ENCODE measurements at regions not wholly inside any gene's neighbourhood (a gene's known extent, or its start where the extent isn't known, plus 50 kb on each side); places are given as distances from the start of the nearest gene placed in this dataset.
"Not testable (repeated sequence)": the region's sequence is repeated elsewhere in the genome, so short reads cannot be mapped to it uniquely, and the experiment has no call there.

DNA sequence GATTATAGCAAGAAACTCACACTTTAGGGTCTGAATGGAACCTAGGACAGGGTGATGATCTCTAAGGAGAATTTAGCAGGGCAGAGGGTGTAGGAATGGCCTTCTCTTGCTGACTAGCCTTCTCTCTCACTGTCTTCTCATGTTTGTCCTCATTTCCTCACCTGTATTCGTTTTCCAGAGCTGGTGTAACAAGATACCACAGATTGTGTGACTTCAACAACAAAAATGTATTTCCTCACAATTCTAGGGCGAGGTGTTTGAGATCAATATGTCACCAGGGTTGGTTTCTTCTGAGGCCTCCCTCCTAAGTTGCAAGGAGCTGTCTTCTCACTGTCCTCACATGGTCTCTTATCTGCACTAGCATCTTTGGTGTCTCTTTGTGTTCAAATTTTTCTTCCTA is 177.9 kb upstream of the C1orf87 start:
- no peaks in the 10 kb centered on the region for H3K27me3 Mint-ChIP-seq (ENCODE audit: low read depth)
- H3K4me1 Mint-ChIP-seq (ENCODE audit: low read depth) = no peaks in the 10 kb centered on the region
- H3K36me3 Mint-ChIP-seq (ENCODE audit: low read depth) = no peaks in the 10 kb centered on the region
- no peak overlapping the region for H3K27ac Mint-ChIP-seq
- no peak overlapping the region for H3K4me3 Mint-ChIP-seq
- H3K9me3 Mint-ChIP-seq = no peaks in the 10 kb centered on the region

DNA sequence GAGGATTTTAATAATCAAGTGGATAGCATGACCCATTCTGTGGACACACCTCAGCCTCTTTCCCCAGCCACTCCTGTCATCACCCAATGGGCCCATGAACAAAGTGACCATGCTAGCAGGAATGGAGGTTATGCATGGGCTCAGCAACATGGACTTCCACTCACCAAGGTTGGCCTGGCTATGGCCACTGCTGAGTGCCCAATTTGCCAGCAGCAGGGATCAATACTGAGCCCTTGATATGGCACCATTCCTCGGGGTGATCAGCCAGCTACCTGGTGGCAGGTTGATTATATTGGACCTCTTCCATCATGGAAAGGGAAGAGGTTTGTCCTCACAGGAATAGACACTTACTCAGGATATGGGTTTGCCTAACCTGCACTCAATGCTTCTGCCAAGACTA is 173.9 kb upstream of the C1orf87 start:
- H3K27me3 Mint-ChIP-seq (ENCODE audit: low read depth); H3K9me3 Mint-ChIP-seq; H3K27ac Mint-ChIP-seq; H3K4me1 Mint-ChIP-seq (ENCODE audit: low read depth); H3K36me3 Mint-ChIP-seq (ENCODE audit: low read depth); H3K4me3 Mint-ChIP-seq: not testable (repeated sequence)

DNA sequence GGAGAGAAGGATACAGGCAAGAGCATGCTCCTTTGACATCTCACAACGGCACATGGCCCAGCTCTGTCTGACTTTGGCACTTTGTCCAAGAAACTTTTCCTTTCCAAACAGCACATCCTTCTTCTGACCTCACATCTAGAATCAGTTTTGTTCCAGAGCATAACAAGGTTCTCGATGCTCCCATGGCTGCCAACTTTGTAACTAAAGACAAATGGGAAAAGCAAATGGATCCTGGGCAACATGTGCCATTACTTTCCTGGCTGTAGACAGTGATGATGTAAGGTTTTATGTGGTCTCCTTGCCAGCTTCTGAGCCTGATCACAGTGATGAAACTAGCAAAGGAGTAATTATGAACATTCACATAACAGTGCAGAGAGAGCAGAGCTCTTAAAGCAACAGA is 171.8 kb upstream of the C1orf87 start:
- H3K36me3 Mint-ChIP-seq (ENCODE audit: low read depth) = no peaks in the 10 kb centered on the region
- H3K9me3 Mint-ChIP-seq = no peaks in the 10 kb centered on the region

DNA sequence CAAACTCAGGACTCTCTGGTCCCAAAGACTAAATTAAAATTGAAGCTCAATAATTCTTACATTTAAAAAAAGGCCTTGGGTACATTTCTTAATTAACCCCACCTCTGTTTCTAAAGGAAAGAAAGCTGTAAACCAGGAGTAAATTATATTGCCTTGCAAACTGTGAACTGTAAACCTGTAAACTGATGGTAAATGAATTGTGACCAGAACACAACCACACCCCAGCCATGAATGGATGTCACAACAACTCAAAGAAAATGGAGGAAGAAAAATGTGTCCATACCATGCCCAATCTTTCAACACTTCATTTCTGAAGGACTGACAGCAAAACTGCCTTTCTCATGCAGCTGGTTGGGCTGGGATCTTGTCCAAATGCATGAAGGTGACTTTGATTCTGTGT is 171.3 kb upstream of the C1orf87 start:
- Mint-ChIP-seq H3K9me3 (no peaks in the 10 kb centered on the region), H3K27ac (no peak overlapping the region), H3K36me3 (ENCODE audit: low read depth) (no peaks in the 10 kb centered on the region), H3K4me3 (no peak overlapping the region), H3K4me1 (ENCODE audit: low read depth) (no peaks in the 10 kb centered on the region), H3K27me3 (ENCODE audit: low read depth) (no peaks in the 10 kb centered on the region)

More for the DNA sequence above, 171.8 kb upstream of the C1orf87 start:
- H3K4me3 Mint-ChIP-seq = no peak overlapping the region
- no peaks in the 10 kb centered on the region for H3K4me1 Mint-ChIP-seq (ENCODE audit: low read depth)
- H3K27ac Mint-ChIP-seq = no peak overlapping the region
- H3K27me3 Mint-ChIP-seq (ENCODE audit: low read depth) = no peaks in the 10 kb centered on the region

DNA sequence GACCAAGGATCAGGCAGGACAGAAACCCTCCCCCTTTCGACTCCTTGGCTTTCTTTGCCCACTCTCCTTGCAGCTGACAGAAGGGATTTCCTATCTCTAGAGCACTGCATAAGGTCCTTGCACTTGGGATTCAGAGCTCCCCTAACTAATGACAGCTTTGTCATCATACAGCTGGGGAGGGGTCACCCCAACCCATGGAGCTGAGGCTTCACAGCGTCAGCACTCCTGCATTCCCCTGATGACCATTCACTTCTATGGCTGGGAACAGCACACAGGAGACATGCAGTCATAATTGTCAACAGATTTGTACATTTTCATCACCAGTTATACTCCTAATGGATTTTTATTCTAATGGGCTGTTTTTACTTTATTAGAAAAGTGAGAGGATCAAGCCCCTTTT is 161.7 kb upstream of the C1orf87 start:
- Mint-ChIP-seq H3K4me3 (no peak overlapping the region), H3K27me3 (ENCODE audit: low read depth) (no peaks in the 10 kb centered on the region), H3K36me3 (ENCODE audit: low read depth) (no peaks in the 10 kb centered on the region), H3K27ac (no peak overlapping the region), H3K9me3 (no peaks in the 10 kb centered on the region), H3K4me1 (ENCODE audit: low read depth) (no peaks in the 10 kb centered on the region)

DNA sequence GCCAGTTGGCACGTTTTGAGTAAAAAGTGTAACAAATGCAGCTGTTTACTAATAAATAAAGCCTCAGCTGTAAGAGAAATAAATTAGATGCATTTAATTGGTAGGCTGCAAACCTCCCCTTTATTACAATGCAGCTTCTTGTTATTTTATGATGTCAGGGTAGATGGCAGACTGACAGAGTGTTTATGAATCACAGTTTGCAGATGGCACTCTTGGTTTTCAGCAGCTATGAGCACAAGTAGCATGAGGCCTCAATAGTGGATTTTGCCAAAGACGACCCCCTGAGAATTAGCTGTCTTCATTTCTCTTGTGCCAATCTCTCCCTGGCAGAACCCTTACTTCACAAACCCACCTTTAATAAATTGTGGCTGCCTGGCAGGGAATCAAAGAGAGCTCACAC is 161.2 kb upstream of the C1orf87 start:
- no peaks in the 10 kb centered on the region for H3K36me3 Mint-ChIP-seq (ENCODE audit: low read depth)
- no peaks in the 10 kb centered on the region for H3K27me3 Mint-ChIP-seq (ENCODE audit: low read depth)
- no peaks in the 10 kb centered on the region for H3K4me1 Mint-ChIP-seq (ENCODE audit: low read depth)
- no peak overlapping the region for H3K27ac Mint-ChIP-seq
- H3K9me3 Mint-ChIP-seq = no peaks in the 10 kb centered on the region
- no peak overlapping the region for H3K4me3 Mint-ChIP-seq

DNA sequence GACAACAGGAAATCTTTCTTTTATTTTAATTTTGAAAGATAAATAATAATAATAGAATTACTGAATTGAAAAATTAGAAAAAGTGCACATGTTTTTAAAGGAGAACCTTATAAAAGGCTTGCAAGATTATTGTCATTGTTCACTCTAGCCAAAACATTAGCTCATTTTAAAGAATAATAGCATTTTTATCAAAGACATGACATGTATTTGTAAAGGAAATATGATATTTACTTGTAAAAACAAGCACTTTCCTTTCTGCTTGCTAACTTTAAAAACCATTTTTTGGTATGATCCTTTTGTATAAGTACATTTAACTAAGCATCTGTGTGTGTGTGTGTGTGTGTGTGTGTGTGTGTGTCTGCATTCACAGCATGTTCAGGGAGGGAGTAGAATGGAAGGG is 156.3 kb upstream of the C1orf87 start:
- Mint-ChIP-seq H3K36me3 (ENCODE audit: low read depth) (no peaks in the 10 kb centered on the region), H3K4me1 (ENCODE audit: low read depth) (no peaks in the 10 kb centered on the region), H3K9me3 (no peaks in the 10 kb centered on the region), H3K27me3 (ENCODE audit: low read depth) (no peaks in the 10 kb centered on the region), H3K4me3 (no peak overlapping the region), H3K27ac (no peak overlapping the region)

DNA sequence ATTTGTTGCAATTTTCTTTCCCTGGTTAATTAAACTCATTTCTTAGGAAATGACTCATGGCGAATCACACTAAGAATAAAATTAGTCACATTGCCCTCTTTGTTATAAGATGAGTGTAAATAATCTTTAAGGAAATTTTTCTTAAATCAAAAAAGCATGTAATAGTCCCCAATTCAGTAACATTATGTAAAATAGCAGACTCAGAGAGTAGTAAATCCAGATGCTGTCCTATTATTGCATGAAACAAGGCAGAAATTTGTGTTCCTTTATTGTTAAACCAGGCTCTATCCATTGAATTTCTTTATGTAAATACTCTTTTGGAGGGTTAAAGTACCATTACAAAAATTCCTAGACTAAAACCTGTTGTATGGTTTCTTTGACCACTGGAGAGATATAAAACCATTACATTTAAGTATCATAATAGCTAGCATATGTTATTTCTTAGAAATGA is 154.5 kb upstream of the C1orf87 start:
- H3K36me3 Mint-ChIP-seq (ENCODE audit: low read depth) = no peaks in the 10 kb centered on the region
- no peak overlapping the region for H3K4me3 Mint-ChIP-seq
- H3K27me3 Mint-ChIP-seq (ENCODE audit: low read depth) = no peaks in the 10 kb centered on the region
- H3K27ac Mint-ChIP-seq = no peak overlapping the region
- no peaks in the 10 kb centered on the region for H3K4me1 Mint-ChIP-seq (ENCODE audit: low read depth)
- no peaks in the 10 kb centered on the region for H3K9me3 Mint-ChIP-seq

DNA sequence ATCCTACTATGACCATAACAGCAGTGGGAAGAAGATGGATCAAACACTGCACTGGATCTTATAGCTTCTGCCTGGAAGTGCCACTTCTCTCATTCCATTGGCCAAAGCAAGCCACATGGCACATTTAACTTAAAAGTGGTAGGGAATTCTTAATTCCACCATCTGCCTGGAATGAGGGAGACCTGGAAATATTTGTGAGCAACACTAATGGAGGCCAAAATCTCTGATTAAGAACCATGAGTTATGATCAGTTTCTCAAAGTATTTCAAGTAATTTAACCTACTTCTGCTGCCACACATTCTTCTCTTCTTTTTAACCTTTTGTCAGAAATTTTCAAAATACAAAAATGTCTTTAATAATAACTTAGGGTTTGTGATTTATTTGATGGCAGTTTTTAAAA is 154.0 kb upstream of the C1orf87 start:
- no peaks in the 10 kb centered on the region for H3K27me3 Mint-ChIP-seq (ENCODE audit: low read depth)
- no peaks in the 10 kb centered on the region for H3K36me3 Mint-ChIP-seq (ENCODE audit: low read depth)
- H3K9me3 Mint-ChIP-seq = no peaks in the 10 kb centered on the region
- no peaks in the 10 kb centered on the region for H3K4me1 Mint-ChIP-seq (ENCODE audit: low read depth)
- no peak overlapping the region for H3K27ac Mint-ChIP-seq
- H3K4me3 Mint-ChIP-seq = no peak overlapping the region

DNA sequence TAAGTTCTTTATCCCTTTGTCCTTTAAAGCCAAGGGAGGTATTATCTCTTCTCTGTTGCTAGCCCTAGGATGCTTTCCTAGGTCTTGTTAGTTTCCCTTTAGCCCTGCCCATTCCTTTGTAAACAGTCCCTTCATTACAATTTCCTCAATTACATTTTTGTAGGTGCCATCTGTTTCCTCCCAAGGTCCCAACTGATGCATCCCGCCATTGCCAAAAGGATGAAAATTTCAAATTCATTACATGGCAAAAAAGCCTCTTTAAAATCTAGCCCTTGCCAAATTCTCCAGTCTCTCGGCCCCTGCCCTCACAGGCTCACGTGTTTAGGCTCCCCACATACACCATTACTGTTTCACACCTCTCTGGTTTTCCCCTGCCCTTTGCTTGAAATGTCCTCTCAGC is 151.9 kb upstream of the C1orf87 start:
- H3K9me3 Mint-ChIP-seq = no peaks in the 10 kb centered on the region
- no peaks in the 10 kb centered on the region for H3K27me3 Mint-ChIP-seq (ENCODE audit: low read depth)
- no peaks in the 10 kb centered on the region for H3K4me1 Mint-ChIP-seq (ENCODE audit: low read depth)
- no peak overlapping the region for H3K27ac Mint-ChIP-seq
- no peaks in the 10 kb centered on the region for H3K36me3 Mint-ChIP-seq (ENCODE audit: low read depth)
- H3K4me3 Mint-ChIP-seq = no peak overlapping the region

DNA sequence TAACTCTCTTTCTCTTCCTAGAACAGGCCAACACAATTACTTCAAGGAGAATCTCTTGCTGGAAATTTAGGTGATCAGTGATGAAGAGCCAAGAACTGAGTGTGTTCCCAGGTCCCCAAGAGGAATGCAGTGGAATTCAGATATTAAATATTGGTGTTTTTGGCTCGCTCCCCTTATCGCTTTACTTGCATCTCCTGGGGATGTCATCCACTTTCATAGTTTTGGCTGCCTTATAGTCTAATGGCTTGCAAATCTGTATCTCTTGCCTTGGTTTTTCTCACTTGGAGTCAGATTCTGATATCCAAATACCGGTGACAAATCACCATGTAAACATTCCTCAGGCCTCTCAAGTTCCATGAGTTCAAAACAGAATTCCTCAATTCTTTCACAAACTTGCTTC is 151.0 kb upstream of the C1orf87 start:
- no peaks in the 10 kb centered on the region for H3K27me3 Mint-ChIP-seq (ENCODE audit: low read depth)
- no peaks in the 10 kb centered on the region for H3K36me3 Mint-ChIP-seq (ENCODE audit: low read depth)
- no peak overlapping the region for H3K4me3 Mint-ChIP-seq
- H3K4me1 Mint-ChIP-seq (ENCODE audit: low read depth) = no peaks in the 10 kb centered on the region
- no peaks in the 10 kb centered on the region for H3K9me3 Mint-ChIP-seq
- H3K27ac Mint-ChIP-seq = no peak overlapping the region

DNA sequence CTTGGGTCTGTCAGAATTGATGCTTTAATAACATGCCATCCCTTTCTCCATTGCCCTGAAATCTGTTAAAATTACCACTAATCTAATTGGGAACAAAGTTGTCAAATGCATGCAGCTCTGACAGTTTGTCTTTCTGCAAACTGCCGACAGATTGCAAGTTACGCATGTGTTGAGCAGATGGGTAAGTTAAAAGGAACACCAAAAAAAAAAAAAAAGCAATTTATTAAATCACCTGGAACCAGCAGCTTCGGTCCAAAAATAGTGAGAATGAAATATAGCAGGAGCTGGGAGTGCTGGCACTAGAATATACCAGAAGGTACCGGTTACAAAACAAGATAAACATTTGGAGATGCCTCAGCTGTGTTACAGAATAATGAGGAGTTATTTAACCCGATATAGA is 149.6 kb upstream of the C1orf87 start:
- Mint-ChIP-seq H3K27ac (no peak overlapping the region), H3K9me3 (no peaks in the 10 kb centered on the region), H3K4me3 (no peak overlapping the region), H3K36me3 (ENCODE audit: low read depth) (no peaks in the 10 kb centered on the region), H3K4me1 (ENCODE audit: low read depth) (no peaks in the 10 kb centered on the region), H3K27me3 (ENCODE audit: low read depth) (no peaks in the 10 kb centered on the region)

DNA sequence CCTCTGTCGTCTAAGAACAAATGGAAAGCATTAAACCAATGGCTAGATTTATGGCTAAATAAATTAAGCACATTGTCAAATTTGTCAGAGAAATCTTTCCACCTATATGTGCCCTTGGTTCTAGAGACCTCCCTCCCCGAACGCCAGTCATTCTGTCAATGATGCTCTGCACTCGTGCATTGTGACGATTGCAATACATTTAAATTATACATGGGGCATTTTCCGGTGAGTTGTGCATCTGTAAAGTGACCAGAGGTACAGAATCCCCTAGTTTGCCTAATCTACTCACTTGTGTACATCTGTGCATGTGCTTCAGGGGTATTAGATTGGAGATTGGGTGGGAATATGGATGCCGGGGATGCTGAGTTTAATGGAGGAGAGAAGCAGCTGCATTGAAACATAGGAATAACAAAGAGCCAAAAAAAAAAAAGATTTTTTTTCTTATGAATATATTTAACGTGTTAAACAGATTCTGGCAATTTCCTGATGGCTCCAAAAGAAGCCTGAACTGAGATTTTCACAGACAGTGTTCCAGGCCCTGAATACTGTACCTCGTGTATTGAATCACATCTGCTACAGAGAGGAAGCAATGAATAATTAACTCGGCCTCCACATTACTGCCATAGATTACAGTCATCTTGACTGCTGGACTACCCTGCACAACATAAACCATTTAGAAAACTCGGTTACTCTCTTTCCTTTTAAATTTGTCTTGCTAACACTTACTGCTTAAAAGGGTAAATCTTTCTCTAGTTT is 149.0 kb upstream of the C1orf87 start:
- H3K4me1 Mint-ChIP-seq (ENCODE audit: low read depth) = no peaks in the 10 kb centered on the region
- H3K4me3 Mint-ChIP-seq = no peak overlapping the region
- no peak overlapping the region for H3K27ac Mint-ChIP-seq
- H3K27me3 Mint-ChIP-seq (ENCODE audit: low read depth) = no peaks in the 10 kb centered on the region
- H3K36me3 Mint-ChIP-seq (ENCODE audit: low read depth) = no peaks in the 10 kb centered on the region
- H3K9me3 Mint-ChIP-seq = no peaks in the 10 kb centered on the region

DNA sequence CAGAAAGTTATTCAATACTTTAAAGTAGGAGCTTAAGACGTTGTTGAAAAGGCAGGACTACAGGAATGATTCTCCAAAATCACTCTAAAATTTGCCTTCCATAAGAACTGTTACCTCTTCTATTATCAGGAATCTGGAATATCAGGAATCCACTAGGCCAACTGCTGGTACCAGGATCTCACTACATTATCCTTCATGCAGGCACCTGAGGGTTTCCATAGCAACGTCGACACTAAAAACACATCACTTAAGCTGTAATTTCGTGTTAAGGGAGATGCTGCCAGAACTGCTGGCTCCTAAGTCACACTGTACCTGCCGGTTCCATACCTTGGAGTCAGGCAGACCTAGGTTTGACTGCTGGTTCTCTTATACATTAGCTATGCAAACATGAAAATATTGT is 139.7 kb upstream of the C1orf87 start:
- Mint-ChIP-seq H3K9me3 (peaks cover 4% of the 10 kb centered on the region), H3K4me3 (no peak overlapping the region), H3K27ac (no peak overlapping the region), H3K36me3 (ENCODE audit: low read depth) (no peaks in the 10 kb centered on the region), H3K27me3 (ENCODE audit: low read depth) (no peaks in the 10 kb centered on the region), H3K4me1 (ENCODE audit: low read depth) (no peaks in the 10 kb centered on the region)

DNA sequence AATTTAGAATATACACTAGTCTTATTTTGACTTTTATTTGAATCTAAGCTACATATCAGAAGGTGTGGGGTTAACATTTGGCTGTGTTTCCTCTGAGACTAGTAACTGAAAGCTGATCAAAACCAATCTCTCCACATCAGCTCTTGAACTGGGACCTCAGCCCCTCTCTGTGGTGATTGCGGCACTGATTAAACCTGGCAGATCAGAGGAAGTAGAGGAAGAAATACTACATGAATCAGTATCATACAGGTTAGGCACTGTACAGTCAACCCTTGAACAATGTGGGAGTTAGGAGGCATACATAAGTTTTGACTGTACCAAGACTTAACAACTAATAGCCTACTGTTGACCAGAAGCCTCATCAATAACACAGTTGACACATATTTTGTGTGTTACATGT is 122.5 kb upstream of the C1orf87 start:
- H3K9me3 Mint-ChIP-seq = no peaks in the 10 kb centered on the region

DNA sequence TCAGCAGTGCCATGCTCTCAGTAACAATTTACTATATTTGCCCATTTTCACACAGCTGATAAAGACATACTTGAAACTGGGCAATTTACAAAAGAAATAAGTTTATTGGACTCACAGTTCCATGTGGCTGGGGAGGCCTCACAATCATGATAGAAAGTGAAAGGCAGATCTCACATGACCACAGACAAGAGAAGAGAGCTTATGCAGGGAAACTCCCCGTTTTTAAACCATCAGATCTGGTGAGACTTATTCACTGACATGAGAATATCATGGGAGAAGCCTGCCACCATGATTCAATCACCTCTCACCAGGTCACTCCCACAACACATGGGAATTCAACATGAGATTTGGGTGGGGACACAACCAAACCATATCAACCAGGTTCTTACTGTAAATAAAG is 112.1 kb upstream of the C1orf87 start:
- Mint-ChIP-seq H3K9me3 (peaks cover 7% of the 10 kb centered on the region), H3K4me3 (no peak overlapping the region), H3K36me3 (ENCODE audit: low read depth) (no peaks in the 10 kb centered on the region), H3K4me1 (ENCODE audit: low read depth) (no peaks in the 10 kb centered on the region), H3K27me3 (ENCODE audit: low read depth) (no peaks in the 10 kb centered on the region), H3K27ac (no peak overlapping the region)

More for the DNA sequence above, 122.5 kb upstream of the C1orf87 start:
- H3K27me3 Mint-ChIP-seq (ENCODE audit: low read depth) = no peaks in the 10 kb centered on the region
- no peaks in the 10 kb centered on the region for H3K36me3 Mint-ChIP-seq (ENCODE audit: low read depth)
- H3K27ac Mint-ChIP-seq = no peak overlapping the region
- no peaks in the 10 kb centered on the region for H3K4me1 Mint-ChIP-seq (ENCODE audit: low read depth)
- H3K4me3 Mint-ChIP-seq = no peak overlapping the region

All from T-helper 1 cell treated with Interleukin-12 subunit alpha and Interleukin-12 subunit beta and Interleukin-4 antibody, amounts not matched to agents 30 μg/mL and 1 μg/mL, for 36 hours (primary cell).